HS-5 (cell line): ENCODE measurements at regions not wholly inside any gene's neighbourhood (a gene's known extent, or its start where the extent isn't known, plus 50 kb on each side); places are given as distances from the start of the nearest gene placed in this dataset.
A peak's percentile ranks its signal among the peaks of the same experiment; 100 is the strongest.
"Not testable (repeated sequence)": the region's sequence is repeated elsewhere in the genome, so short reads cannot be mapped to it uniquely, and the experiment has no call there.

Source experiments
- DNase-seq: peaks from one replicate; pipeline ENCODE4 v3.0.0-alpha.2; 2012; ENCODE audit warnings: low read depth

GRCh38 chr3:17901893-17902292 lies 159.5 kb upstream of the TBC1D5 start:
- no peak for DNase-seq

DNA sequence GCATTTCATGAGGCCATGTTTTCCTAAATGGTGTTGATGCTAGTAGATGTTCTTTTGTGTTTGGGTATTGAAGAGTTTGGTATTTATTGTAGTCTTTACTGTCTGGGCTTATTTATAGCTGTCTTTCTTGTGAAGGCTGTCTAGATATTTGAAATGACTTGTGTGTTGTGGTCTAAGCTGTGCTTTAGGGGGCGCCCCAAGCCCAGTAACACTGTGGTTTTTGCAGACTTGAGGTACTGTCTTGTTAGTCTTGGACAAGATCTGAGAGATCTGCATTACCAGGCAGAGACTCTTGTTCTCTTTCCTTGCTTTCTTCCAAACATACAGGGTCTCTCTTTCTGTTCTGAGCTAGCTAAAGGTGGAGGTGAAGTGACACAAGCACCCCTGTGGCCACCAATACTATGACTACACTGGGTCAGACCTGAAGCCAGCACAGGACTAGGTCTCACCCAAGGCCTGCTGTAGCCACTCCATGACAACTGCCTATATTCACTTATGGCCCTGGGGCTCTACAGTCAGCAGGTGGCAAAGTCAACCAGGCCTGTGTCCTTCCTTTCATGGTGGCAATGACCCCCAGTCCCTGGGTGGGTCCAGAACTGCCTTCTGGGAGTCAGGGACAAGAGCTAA lies 152.1 kb upstream of the TBC1D5 start:
- DNase-seq, result no peak

- peak; percentile 16 for DNase-seq
These were observed 148.9 kb upstream of the TBC1D5 start for GRCh38 chr3:17891139-17891856.

GRCh38 chr3:17885986-17886385 lies 143.6 kb upstream of the TBC1D5 start:
- DNase-seq, result no peak

DNA sequence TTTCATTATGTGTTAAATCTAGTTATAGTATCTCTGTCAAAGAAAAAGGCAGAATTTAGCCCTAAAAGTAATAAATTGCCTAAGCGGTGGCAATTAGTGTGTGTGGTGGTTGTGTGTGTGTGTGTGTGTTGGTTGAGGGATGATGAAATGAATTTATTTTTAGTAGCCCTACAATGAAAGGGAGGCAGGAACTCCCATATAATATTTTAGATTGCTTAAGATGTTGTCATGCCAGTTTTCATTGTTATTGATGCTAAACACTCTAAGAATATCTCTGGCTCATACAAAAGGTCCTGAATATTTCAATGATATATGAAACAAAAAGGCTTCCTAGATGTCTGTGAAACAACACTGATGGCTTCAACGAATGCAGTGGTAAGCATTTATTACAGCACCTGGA lies 140.6 kb upstream of the TBC1D5 start:
- DNase-seq, result no peak

DNA sequence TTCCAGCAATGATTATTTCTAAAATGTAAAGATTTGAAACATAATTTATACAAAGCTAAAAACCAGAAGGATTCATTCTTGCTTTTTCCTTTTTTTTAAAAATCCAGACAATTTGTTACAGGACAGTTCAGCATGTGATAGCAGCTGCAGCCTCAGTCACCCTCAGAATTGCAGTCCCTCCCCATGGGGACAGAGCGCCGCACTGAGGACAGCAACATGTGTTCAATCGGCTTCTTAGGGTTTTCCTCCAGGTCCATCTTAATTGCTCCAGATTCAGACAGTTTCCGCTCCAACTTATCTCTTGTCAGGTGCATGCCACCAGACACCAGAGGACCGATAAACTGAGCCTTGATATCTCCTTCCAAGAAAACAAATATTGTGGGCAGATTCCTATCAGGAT lies 134.9 kb upstream of the TBC1D5 start:
- DNase-seq, result no peak

- DNase-seq, result no peak
These were observed 132.2 kb upstream of the TBC1D5 start for GRCh38 chr3:17874636-17875035.

GRCh38 chr3:17872457-17872856 lies 130.0 kb upstream of the TBC1D5 start:
- no peak for DNase-seq

DNA sequence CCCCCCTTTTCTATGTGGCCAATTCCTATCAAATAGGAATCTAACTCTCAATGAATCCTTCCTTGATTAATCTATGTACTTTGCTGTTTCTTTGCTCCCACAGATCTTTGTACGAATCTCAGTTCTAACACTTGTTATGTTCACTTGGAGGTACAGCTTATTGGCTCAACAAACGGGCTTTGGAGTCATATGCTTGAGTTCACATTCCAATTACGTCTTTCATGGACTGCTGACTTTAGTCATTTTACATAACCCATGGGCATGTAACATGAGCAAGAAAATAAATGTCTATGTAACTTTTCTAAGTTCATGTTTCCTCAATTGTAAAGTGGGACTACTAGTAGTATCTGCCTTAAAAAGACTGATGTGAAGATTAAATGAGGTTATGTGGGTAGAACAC lies 123.2 kb upstream of the TBC1D5 start:
- no peak for DNase-seq

DNA sequence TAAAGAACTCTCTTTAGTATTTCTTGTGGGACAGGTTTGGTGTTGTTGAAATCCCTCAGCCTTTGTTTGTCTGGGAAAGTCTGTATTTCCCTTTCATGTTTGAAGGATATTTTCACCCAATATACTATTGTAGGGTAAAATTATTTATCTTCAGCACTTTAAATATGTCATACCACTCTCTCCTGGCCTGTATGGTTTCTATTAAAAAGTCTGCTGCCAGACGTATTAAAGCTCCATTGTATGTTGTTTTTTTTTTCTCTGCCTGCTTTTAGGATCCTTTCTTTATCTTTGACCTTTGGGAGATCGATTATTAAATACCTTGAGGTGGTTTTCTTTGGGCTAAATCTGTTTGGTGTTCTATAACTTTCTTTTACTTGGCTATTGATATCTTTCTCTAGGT lies 119.0 kb upstream of the TBC1D5 start:
- DNase-seq, result no peak

DNA sequence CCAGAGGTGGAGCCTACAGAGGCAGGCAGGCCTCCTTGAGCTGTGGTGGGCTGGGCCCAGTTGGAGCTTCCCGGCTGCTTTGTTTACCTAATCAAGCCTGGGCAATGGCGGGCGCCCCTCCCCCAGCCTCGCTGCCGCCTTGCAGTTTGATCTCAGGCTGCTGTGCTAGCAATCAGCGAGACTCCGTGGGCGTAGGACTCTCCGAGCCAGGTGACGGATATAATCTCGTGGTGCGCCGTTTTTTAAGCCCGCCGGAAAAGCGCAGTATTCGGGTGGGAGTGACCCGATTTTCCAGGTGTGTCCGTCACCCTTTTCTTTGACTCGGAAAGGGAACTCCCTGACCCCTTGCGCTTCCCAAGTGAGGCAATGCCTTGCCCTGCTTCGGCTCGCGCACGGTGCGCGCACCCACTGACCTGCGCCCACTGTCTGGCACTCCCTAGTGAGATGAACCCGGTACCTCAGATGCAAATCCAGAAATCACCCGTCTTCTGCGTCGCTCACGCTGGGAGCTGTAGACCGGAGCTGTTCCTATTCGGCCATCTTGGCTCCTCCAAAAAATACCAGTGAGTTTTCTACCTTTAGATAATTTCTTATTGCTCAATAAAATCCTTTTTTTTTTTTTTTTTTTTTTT lies 118.5 kb upstream of the TBC1D5 start:
- DNase-seq, result not testable (repeated sequence)

GRCh38 chr3:17852217-17852616 lies 109.8 kb upstream of the TBC1D5 start:
- DNase-seq, result no peak

GRCh38 chr3:17850448-17850847 lies 108.0 kb upstream of the TBC1D5 start:
- no peak for DNase-seq

GRCh38 chr3:17848102-17848501 lies 105.7 kb upstream of the TBC1D5 start:
- no peak for DNase-seq

GRCh38 chr3:17847156-17847555 lies 104.7 kb upstream of the TBC1D5 start:
- no peak for DNase-seq

DNA sequence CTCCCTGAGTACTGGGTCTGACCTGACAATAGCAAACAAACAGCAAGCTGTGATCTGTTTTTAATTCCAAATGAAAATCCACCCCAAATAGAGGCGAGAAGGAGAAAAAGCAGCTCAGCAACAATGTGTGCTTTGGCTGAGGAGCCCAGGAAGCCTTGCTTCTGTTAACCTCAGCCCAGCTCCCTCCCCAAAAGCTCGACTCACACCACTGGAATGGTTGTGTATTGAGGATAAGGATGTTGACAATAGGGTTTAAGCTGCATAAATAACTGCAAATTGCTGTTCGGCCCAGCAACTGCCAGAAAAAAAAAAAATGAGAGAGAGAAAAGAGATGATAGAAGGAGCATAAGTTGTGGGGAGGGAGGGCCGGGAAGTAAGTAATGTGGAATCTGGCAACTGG lies 104.0 kb upstream of the TBC1D5 start:
- peak; percentile 33 for DNase-seq

GRCh38 chr3:17845026-17845812 lies 102.8 kb upstream of the TBC1D5 start:
- DNase-seq, result no peak

GRCh38 chr3:17844236-17844635 lies 101.8 kb upstream of the TBC1D5 start:
- no peak for DNase-seq

DNA sequence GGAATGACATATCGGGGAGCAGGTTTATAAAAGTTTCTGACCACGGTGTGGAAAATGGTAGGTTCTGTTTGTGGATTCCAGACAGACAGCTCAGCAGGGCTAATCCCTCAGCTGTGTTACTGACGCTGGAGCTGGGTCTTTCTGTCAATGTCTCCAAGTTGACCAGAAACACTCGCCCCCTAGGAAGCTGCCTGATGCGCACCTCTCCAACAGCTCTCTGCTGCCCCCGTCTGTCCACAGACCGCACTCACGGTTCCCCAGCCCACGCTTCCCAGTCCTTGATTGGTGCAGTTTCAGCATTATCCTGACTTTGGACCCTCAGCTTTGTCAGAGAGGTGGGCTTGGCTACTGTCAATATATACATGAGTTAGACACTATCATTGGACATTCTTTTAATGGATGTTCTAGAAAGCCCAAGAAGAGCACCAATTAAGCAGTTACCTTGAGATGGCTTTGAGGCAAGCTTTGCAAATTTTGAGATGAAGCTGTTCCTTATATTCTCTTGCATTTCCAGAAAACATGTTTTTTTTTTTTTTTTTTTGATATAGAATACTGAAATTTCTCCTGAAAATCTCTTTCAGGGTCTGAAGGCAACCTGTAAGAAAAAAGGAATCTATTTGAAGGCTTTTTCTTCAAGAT lies 98.9 kb upstream of the TBC1D5 start:
- peak; percentile 20 for DNase-seq

DNA sequence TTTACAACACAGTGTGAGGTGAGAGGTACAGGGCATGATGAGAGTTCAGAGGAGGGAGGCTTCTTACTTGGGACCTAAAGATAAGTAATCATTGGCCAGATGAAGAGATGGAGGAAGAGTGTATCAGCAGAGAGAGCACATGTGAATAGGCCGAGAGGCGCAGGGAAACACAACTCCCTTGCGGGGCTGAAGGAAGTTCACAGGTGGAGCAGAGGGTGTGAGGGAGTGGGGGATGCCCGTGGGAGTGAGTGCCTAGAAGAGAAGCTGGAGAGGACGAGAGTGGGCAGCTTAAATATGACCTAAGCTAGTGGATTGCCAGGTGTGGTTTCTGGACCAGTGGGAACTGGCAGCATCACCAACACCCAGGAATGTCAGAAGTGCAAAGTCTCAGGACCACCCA lies 98.2 kb upstream of the TBC1D5 start:
- no peak for DNase-seq

GRCh38 chr3:17840126-17840525 lies 97.7 kb upstream of the TBC1D5 start:
- no peak for DNase-seq

- no peak for DNase-seq
These were observed 94.5 kb upstream of the TBC1D5 start for GRCh38 chr3:17836919-17837318.
